Mesodermal cell (in vitro differentiated cells): ENCODE measurements at regions not wholly inside any gene's neighbourhood (a gene's known extent, or its start where the extent isn't known, plus 50 kb on each side); places are given as distances from the start of the nearest gene placed in this dataset.

Source experiments
- H3K27ac ChIP-seq: 2 replicates; pipeline ENCODE4 v1.7.0; 2013; ENCODE audit warnings: mild to moderate bottlenecking, low read depth, low read length, moderate library complexity; ENCODE audit not compliant: severe bottlenecking
- H3K36me3 ChIP-seq: 2 replicates; pipeline ENCODE4 v1.7.1; 2013; ENCODE audit warnings: mild to moderate bottlenecking, low read length, moderate library complexity; ENCODE audit not compliant: control insufficient read depth, insufficient read depth
- H3K4me1 ChIP-seq: one replicate; pipeline ENCODE4 v1.7.1; 2013; ENCODE audit warnings: mild to moderate bottlenecking, low read length; ENCODE audit not compliant: insufficient read depth, control insufficient read depth, poor library complexity, severe bottlenecking
- H3K4me3 ChIP-seq: 2 replicates; pipeline ENCODE4 v1.7.0; 2013; ENCODE audit warnings: low read length, control low read depth, mild to moderate bottlenecking; ENCODE audit not compliant: insufficient read depth, poor library complexity, severe bottlenecking; ENCODE audit errors: extremely low read depth
- H3K9me3 ChIP-seq: 2 replicates; pipeline ENCODE4 v1.7.1; 2013; ENCODE audit warnings: mild to moderate bottlenecking, low read length, moderate library complexity; ENCODE audit not compliant: control insufficient read depth
- WGBS, 2 experiments: methylation state at CpG; one replicate each; pipeline ENCODE4 v1.1.5; 2013; ENCODE audit warnings: missing lambda C conversion rate in 2 of 2; ENCODE audit not compliant: insufficient coverage in 2 of 2; 5-methylcytosine and 5-hydroxymethylcytosine counted together

DNA sequence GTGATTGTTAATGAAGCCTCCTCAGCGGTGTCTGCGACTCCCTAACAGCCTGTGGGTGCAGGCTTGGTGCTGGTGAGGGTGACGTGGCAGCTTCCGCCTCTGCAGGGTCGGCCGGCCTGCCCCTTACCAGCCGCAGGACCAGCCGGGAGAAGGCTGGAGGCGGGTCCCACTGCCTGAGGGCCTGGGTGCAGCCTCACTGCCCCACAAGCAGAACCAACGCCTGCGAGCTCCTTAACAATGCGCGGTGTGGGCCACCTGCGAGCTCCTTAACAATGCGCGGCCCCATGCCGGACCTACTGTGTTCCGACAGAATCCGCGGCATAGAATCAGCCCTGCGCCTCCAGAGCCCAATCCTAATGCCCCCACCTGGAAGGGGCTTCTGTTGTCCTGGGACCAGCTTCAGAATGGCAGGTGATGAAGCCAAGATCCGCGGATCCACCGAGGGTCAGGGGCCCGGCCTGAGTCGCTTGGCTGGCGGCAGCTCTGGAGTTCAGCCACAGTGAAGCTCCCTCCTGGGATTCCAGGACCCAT, 54.4 kb upstream of the AJAP1 start:
- Histone ChIP-seq H3K4me3 (no peak overlapping the region), H3K9me3 (no peaks in the 10 kb centered on the region), H3K36me3 (no peaks in the 10 kb centered on the region), H3K4me1 (peaks cover 7% of the 10 kb centered on the region), H3K27ac (no peak overlapping the region)
- 92 to 93% methylated on average over 20 to 26 of the region's 27 CpGs for WGBS, 2 experiments

DNA sequence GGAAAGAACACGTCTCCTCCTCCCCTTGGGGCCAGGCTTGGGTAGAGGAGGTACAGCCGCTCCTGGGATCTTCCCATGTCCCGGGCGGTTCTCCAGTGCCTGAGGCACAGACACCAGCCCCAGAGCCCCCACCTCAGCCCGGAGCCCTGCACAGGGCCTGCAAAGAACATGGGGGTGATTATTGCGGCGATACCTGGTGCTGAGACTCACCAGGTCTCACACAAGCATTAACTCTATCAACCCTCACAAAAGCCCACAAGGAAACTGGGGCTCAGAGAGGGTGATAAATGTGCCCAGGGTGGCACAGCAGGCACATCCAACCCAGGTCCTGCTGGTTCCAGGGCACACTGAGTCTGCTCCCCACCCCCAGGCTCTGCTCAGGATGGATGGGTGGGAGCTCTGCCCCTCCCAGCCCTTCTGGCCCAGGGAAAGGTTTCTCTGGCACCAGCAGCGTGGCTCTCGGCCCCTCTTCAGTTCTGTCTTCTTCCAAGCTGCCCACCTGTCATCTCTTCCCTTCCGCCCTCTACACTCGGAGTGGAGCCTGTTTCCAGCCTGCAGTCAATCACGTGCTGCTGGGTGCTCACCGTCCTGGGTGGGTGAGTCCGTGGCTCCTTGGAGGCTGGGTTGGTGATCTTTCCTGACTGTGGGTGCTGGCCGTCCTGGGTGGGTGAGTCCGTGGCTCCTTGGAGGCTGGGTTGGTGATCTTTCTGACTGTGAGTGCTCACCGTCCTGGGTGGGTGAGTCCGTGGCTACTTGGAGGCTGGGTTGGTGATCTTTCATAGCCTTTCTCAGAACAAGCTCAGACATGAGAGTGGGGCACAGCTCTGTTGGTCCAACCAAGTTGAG, 53.6 kb upstream of the AJAP1 start:
- Histone ChIP-seq H3K27ac (no peak overlapping the region), H3K9me3 (no peaks in the 10 kb centered on the region), H3K4me3 (no peak overlapping the region), H3K36me3 (no peaks in the 10 kb centered on the region), H3K4me1 (peaks cover 7% of the 10 kb centered on the region)
- 89 to 91% methylated on average over 8 to 11 of the region's 18 CpGs for WGBS, 2 experiments

DNA sequence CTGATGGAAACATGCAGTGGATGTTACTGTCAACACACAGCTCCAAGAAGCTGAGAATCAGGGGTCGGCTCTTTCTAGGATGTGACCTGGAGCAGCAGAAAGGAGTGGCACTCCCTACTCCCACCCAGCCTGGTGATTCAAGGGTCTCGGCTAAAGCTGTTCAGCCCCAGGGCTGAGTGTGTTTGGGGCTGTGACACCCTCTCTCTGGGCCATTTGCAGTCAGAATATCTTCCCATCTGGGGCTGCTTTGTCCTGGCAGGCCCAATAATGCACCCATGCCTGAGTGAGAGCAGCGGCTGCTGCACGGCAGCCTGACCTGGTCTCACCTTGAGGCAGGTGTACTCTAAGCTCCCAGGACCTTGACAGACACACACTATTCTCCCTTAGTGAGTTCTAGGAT, 52.5 kb upstream of the AJAP1 start:
- Histone ChIP-seq H3K4me3 (no peak overlapping the region), H3K4me1 (peaks cover 7% of the 10 kb centered on the region), H3K9me3 (no peaks in the 10 kb centered on the region), H3K27ac (no peak overlapping the region), H3K36me3 (no peaks in the 10 kb centered on the region)
- WGBS, 2 experiments = 81 to 84% methylated on average over 3 of the region's 4 CpGs

DNA sequence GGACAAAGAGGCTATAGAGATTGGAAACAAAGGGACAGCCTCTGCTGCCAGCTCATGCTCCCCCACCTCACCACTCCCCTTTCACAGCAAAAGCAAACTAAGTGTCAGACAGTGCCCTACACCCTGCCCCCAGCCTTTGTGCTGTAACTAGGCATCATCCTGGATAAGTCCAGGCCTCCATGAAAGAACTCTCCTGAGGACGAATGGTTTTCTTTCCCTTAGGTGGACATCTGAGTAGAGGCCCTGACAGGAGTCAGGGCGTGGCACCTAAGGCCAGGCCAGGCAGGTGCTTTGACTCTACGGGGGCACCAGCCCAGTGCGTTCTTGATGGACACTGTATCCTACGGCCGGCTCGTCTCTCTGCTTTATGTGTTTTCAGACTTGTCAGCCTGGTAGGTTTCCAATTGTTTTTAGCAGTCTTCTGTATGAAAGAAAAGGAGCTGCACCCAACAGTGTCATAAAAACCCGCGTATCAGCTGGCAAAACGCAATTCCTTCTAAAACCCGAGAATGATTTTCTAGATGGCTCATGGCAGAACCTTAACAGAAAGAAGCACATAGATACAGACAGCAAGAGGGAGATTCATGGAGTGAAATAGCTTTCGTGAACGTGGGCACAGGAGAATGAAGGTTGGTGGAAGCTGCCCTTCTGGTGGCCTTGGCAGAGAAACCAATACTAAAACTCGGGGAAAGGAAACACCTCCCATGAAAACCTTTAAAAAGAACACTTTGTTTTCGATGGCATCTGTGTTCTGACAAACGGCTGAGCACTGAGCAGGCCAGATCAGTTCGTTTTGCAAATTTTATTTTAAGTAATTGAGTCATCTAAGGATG, 51.7 kb upstream of the AJAP1 start:
- H3K4me3 ChIP-seq = no peak overlapping the region
- no peaks in the 10 kb centered on the region for H3K9me3 ChIP-seq
- H3K27ac ChIP-seq = no peak overlapping the region
- 77 to 81% methylated on average over 14 to 15 of the region's 17 CpGs for WGBS, 2 experiments
- peaks cover 7% of the 10 kb centered on the region for H3K4me1 ChIP-seq
- H3K36me3 ChIP-seq = no peaks in the 10 kb centered on the region

DNA sequence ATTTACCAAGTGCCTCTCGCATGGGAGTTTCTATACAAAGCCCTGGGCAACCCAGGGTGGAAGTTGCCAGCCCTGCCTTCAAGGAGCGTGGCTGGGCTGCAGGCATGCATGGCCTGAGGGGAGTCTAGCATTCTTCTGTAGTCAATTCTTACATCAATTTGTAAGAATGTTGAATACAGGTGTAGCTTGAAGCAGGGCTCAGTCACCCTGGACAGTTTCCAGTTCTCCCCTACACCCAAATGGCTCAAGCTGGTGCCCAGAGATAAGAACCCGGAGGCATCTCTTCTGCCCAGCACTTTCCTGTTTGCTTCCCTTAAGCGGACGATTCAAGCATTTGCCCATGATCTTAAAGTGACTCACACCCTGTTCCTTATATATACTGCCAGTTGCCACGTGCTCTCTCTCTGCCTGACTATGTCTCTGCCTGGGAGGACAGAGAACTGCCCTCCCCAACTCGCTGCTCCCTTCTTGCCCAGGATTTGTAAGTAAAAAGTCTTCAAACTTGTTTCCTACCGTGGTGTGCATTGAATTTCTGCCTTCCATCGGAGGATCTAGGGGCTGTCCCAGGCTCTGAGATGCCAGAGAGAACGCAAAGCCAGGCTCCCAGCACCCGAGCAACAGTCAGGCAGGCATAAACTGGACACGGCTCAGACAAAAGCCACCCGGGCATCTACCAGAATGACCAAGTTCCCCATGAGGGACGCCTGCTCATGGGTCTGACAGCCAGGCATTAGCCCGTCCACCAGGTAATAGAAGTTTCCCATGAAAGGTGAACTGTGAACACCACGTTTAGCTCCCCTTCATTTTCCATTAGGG, 50.9 kb upstream of the AJAP1 start:
- H3K4me3 ChIP-seq = no peak overlapping the region
- H3K36me3 ChIP-seq = no peaks in the 10 kb centered on the region
- peaks cover 7% of the 10 kb centered on the region for H3K4me1 ChIP-seq
- WGBS, 2 experiments = 81 to 87% methylated on average over 14 to 15 of the region's 16 CpGs
- no peak overlapping the region for H3K27ac ChIP-seq
- H3K9me3 ChIP-seq = no peaks in the 10 kb centered on the region
